Loucy (cell line): ENCODE measurements at regions not wholly inside any gene's neighbourhood (a gene's known extent, or its start where the extent isn't known, plus 50 kb on each side); places are given as distances from the start of the nearest gene placed in this dataset.

Experiments used
- H2AFZ ChIP-seq: fragments of 200-600 bp; sonication (generic); 2 replicates; pipeline ENCODE4 v1.6.0; 2016; ENCODE audit warnings: antibody characterized with exemption, mild to moderate bottlenecking, low read length, moderate library complexity
- H3F3A ChIP-seq: fragments of 200-600 bp; 2 replicates; pipeline ENCODE4 v1.6.0; 2016; ENCODE audit warnings: antibody characterized with exemption, low read depth, mild to moderate bottlenecking
- H3K27me3 ChIP-seq: fragments of 200-600 bp; sonication (generic); 2 replicates; pipeline ENCODE4 v1.6.1; 2014; ENCODE audit warnings: low read length, mild to moderate bottlenecking; ENCODE audit not compliant: insufficient read depth, poor library complexity, severe bottlenecking
- H3K36me3 ChIP-seq: fragments of 200-600 bp; sonication (generic); 2 replicates; pipeline ENCODE4 v1.6.1; 2016; ENCODE audit warnings: low read length; ENCODE audit not compliant: insufficient read depth
- H3K4me1 ChIP-seq: fragments of 200-600 bp; sonication (generic); 2 replicates; pipeline ENCODE4 v1.5.1; 2014; ENCODE audit warnings: low read length, mild to moderate bottlenecking; ENCODE audit not compliant: insufficient read depth, poor library complexity, severe bottlenecking
- H3K4me2 ChIP-seq: fragments of 200-600 bp; sonication (generic); 2 replicates; pipeline ENCODE4 v1.6.0; 2014; ENCODE audit warnings: antibody characterized with exemption, low read length, low read depth, mild to moderate bottlenecking; ENCODE audit not compliant: poor library complexity, severe bottlenecking
- H3K4me3 ChIP-seq: fragments of 200-600 bp; sonication (generic); 2 replicates; pipeline ENCODE4 v1.5.1; 2014; ENCODE audit warnings: low read length, mild to moderate bottlenecking, mixed read lengths; ENCODE audit not compliant: poor library complexity, severe bottlenecking
- H3K79me2 ChIP-seq: fragments of 200-600 bp; sonication (generic); 2 replicates; pipeline ENCODE4 v1.6.1; 2014; ENCODE audit warnings: low read length; ENCODE audit not compliant: insufficient read depth
- H3K9ac ChIP-seq: fragments of 200-600 bp; sonication (generic); 2 replicates; pipeline ENCODE4 v1.6.0; 2014; ENCODE audit warnings: mild to moderate bottlenecking, low read depth, low read length, moderate library complexity; ENCODE audit not compliant: poor library complexity, severe bottlenecking
- H3K9me2 ChIP-seq: fragments of 200-600 bp; sonication (generic); replicated peaks from 2 replicates; pipeline ENCODE4 v1.6.1; 2016; ENCODE audit warnings: low read depth, low read length, mixed read lengths
- H3K9me3 ChIP-seq: fragments of 200-600 bp; sonication (generic); 2 replicates; pipeline ENCODE4 v1.6.1; 2014; ENCODE audit warnings: mild to moderate bottlenecking, antibody characterized with exemption, low read length, low read depth; ENCODE audit not compliant: insufficient read depth
- H4K20me1 ChIP-seq: fragments of 200-600 bp; sonication (generic); 2 replicates; pipeline ENCODE4 v1.6.0; 2014; ENCODE audit warnings: antibody characterized with exemption, low read length, mild to moderate bottlenecking; ENCODE audit not compliant: insufficient read depth, poor library complexity, severe bottlenecking
- EZH2phosphoT487 ChIP-seq: fragments of 200-600 bp; IDR thresholded peaks from 2 replicates; pipeline ENCODE4 v1.6.1; 2018; ENCODE audit warnings: antibody characterized with exemption, mild to moderate bottlenecking, moderate library complexity, borderline replicate concordance
- TF ChIP-seq, protein P1 (sequence below): fragments of 200-600 bp; sonication (generic); conservative IDR thresholded peaks from 2 replicates; pipeline ENCODE4 v1.5.1; 2014; ENCODE audit warnings: mild to moderate bottlenecking, antibody characterized with exemption, low read length

DNA sequence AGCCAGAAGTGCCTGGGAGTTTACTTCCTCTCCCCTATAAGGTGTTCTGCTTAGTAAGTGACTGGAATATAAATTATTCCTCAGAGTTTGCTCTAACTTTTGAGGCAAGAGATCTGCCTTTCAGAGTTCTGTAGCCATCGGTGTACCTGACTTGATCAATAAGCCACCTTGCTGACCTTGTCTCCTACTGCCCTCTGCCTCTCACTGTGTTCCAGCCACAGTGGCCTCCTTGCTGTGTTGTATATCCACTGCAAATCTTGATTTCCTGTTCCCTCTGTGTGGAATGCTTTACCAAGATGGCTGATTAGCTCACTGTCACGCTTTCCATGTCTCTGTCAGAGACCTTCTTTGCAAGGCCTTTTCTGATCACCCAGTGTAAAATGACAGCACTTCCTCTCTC lies 442.4 kb downstream of the SQOR start:
- TF ChIP-seq, protein P1, sequence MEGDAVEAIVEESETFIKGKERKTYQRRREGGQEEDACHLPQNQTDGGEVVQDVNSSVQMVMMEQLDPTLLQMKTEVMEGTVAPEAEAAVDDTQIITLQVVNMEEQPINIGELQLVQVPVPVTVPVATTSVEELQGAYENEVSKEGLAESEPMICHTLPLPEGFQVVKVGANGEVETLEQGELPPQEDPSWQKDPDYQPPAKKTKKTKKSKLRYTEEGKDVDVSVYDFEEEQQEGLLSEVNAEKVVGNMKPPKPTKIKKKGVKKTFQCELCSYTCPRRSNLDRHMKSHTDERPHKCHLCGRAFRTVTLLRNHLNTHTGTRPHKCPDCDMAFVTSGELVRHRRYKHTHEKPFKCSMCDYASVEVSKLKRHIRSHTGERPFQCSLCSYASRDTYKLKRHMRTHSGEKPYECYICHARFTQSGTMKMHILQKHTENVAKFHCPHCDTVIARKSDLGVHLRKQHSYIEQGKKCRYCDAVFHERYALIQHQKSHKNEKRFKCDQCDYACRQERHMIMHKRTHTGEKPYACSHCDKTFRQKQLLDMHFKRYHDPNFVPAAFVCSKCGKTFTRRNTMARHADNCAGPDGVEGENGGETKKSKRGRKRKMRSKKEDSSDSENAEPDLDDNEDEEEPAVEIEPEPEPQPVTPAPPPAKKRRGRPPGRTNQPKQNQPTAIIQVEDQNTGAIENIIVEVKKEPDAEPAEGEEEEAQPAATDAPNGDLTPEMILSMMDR = no peak
- TF ChIP-seq EZH2phosphoT487 = no peak
- H2AFZ ChIP-seq = no peak overlapping the region

DNA sequence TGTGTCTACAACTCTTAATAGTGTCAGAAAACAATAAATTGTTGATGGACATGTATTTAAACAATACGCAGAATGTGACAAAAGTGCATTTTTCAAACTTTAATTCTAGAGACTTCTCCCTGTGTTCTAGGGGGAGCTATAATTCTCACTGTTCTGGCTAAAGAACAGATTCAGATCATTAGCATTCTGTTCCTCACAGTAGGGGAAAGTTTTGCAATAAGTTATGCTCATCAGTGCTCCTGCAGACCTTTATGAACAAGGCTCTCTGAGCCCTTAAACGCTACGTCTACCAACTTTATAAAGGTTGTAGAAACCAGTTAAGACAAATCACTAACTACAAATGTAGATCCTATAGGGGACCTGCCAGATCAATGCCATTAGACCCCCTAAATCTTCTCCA lies 444.2 kb downstream of the SQOR start:
- Histone ChIP-seq H3F3A (no peaks in the 10 kb centered on the region), H4K20me1 (no peaks in the 10 kb centered on the region), H3K9me3 (no peaks in the 10 kb centered on the region), H3K4me2 (no peak overlapping the region), H3K27me3 (no peaks in the 10 kb centered on the region), H3K79me2 (no peaks in the 10 kb centered on the region), H2AFZ (no peak overlapping the region), H3K4me3 (no peak overlapping the region), H3K9me2 (no peaks in the 10 kb centered on the region), H3K4me1 (no peaks in the 10 kb centered on the region), H3K9ac (no peak overlapping the region), H3K36me3 (no peaks in the 10 kb centered on the region)
- no peak for TF ChIP-seq EZH2phosphoT487
- TF ChIP-seq, protein P1 = no peak

More for the DNA sequence above, 442.4 kb downstream of the SQOR start:
- Histone ChIP-seq H3K4me3 (no peak overlapping the region), H3K4me1 (no peaks in the 10 kb centered on the region), H3K4me2 (no peak overlapping the region), H3K36me3 (no peaks in the 10 kb centered on the region), H3K9me3 (no peaks in the 10 kb centered on the region), H3K9me2 (no peaks in the 10 kb centered on the region), H4K20me1 (no peaks in the 10 kb centered on the region), H3K79me2 (no peaks in the 10 kb centered on the region), H3K27me3 (no peaks in the 10 kb centered on the region), H3F3A (no peaks in the 10 kb centered on the region), H3K9ac (no peak overlapping the region)

DNA sequence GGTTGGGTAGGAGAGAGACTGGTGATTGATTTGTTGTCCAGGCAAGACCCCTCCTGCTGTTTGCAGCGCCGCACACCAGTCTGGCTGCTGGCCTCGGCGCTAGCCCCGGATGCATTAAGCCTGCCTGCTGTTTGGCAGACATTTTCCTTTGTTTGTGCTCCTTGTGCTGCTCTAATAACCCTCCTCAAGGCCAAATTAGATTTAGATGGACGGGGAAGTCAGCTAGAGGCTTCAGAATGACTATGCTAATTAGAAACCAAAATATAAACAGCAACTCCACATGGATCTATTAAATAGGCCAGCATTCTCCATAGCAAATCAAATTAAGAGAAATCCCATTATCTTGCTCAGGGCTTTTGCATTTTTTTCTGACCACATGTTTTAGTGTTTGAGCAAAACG lies 445.2 kb downstream of the SQOR start:
- H3K79me2 ChIP-seq = no peaks in the 10 kb centered on the region
- H3K9me2 ChIP-seq = no peaks in the 10 kb centered on the region
- no peak overlapping the region for H3K4me2 ChIP-seq
- no peaks in the 10 kb centered on the region for H3K27me3 ChIP-seq
- no peaks in the 10 kb centered on the region for H3F3A ChIP-seq
- TF ChIP-seq EZH2phosphoT487 = no peak
- TF ChIP-seq, protein P1 = no peak
- no peaks in the 10 kb centered on the region for H3K9me3 ChIP-seq
- no peaks in the 10 kb centered on the region for H4K20me1 ChIP-seq
- H3K4me1 ChIP-seq = no peaks in the 10 kb centered on the region
- no peaks in the 10 kb centered on the region for H3K36me3 ChIP-seq
- no peak overlapping the region for H3K9ac ChIP-seq
- H2AFZ ChIP-seq = no peak overlapping the region
- H3K4me3 ChIP-seq = no peak overlapping the region
